ENCODE measurements at regions not wholly inside any gene's neighbourhood (a gene's known extent, or its start where the extent isn't known, plus 50 kb on each side); places are given as distances from the start of the nearest gene placed in this dataset.

DNA sequence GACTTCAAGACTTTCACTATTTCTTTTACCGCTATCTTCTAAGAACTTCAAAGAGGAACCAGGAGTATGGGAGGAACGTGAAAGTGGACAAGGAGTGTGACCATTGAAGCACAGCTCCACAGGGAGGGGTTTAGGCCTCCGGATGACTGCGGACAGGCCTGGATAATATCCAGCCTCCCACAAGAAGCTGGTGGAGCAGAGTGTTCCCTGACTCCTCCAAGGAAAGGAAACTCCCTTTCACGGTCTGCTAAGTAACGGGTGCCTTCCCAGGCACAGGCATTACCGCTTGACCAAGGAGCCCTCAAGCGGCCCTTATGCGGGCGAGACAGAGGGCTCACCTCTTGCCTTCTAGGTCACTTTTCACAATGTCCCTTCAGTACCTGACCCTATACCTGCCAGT is 267.0 kb downstream of the RPL10L start:
- TF ChIP-seq, protein P1, sequence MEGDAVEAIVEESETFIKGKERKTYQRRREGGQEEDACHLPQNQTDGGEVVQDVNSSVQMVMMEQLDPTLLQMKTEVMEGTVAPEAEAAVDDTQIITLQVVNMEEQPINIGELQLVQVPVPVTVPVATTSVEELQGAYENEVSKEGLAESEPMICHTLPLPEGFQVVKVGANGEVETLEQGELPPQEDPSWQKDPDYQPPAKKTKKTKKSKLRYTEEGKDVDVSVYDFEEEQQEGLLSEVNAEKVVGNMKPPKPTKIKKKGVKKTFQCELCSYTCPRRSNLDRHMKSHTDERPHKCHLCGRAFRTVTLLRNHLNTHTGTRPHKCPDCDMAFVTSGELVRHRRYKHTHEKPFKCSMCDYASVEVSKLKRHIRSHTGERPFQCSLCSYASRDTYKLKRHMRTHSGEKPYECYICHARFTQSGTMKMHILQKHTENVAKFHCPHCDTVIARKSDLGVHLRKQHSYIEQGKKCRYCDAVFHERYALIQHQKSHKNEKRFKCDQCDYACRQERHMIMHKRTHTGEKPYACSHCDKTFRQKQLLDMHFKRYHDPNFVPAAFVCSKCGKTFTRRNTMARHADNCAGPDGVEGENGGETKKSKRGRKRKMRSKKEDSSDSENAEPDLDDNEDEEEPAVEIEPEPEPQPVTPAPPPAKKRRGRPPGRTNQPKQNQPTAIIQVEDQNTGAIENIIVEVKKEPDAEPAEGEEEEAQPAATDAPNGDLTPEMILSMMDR (IDR thresholded peaks at IDR 0.05): no peak
- TF ChIP-seq POLR2A (IDR thresholded peaks at IDR 0.05): no peak
